CD4-positive, alpha-beta T cell (primary cell): ENCODE measurements at regions not wholly inside any gene's neighbourhood (a gene's known extent, or its start where the extent isn't known, plus 50 kb on each side); places are given as distances from the start of the nearest gene placed in this dataset.

ENCODE experiments used
- ATAC-seq: fragments of 200-7000 bp; cut with Tn5 transposase; one replicate; pipeline ENCODE4 v1.10.0; 2022; ENCODE audit warnings: mild to moderate bottlenecking; ENCODE audit not compliant: poor library complexity
- CTCF ChIA-PET: fragments of 350-600 bp; sonication (Branson Sonifier 250); formaldehyde crosslinking; loops from one replicate; lab custom pipeline; 2021; ENCODE audit warnings: antibody characterized with exemption, inconsistent platforms; lab: Charles Lee
- POLR2A ChIA-PET: fragments of 350-600 bp; sonication (Branson Sonifier 250); formaldehyde crosslinking; loops from one replicate; lab custom pipeline; 2021; ENCODE audit warnings: antibody characterized with exemption, inconsistent platforms; lab: Charles Lee
- DNase-seq, 14 experiments: peaks; one replicate each; pipeline ENCODE4 v3.0.0-alpha.2; 2013 to 2020; ENCODE audit warnings: mixed read lengths in 2 of 14
- H3K27ac ChIP-seq, 2 donors: one replicate each; pipeline versions ENCODE4 v1.5.1 to v1.7.0; 2013; ENCODE audit warnings: low read length in 2 of 2, low read depth in 1 of 2, mild to moderate bottlenecking in 1 of 2
- H3K27me3 ChIP-seq, 2 experiments: 1 replicate in 1 of 2; 2 replicates in 1 of 2; pipeline versions ENCODE4 v1.6.1 to v1.7.0; 2013; ENCODE audit warnings: low read length in 2 of 2, control low read depth in 1 of 2, mild to moderate bottlenecking in 1 of 2, moderate library complexity in 1 of 2; ENCODE audit not compliant: insufficient read depth in 2 of 2, control insufficient read depth in 1 of 2
- H3K36me3 ChIP-seq: one replicate; pipeline ENCODE4 v1.6.1; 2013; ENCODE audit warnings: low read length, control low read depth; ENCODE audit not compliant: insufficient read depth
- H3K4me1 ChIP-seq: one replicate; pipeline ENCODE4 v1.6.1; 2013; ENCODE audit warnings: low read length, control low read depth; ENCODE audit not compliant: insufficient read depth
- H3K4me3 ChIP-seq: one replicate; pipeline ENCODE4 v1.5.1; 2013; ENCODE audit warnings: mild to moderate bottlenecking, low read length, moderate library complexity
- H3K9me3 ChIP-seq, 2 experiments: 1 replicate in 1 of 2; 2 replicates in 1 of 2; pipeline versions ENCODE4 v1.6.1 to v1.7.0; 2013; ENCODE audit warnings: low read length in 2 of 2, mild to moderate bottlenecking in 2 of 2, control low read depth in 1 of 2, moderate library complexity in 1 of 2; ENCODE audit not compliant: control insufficient read depth in 1 of 2, insufficient read depth in 1 of 2
- H3K27ac Mint-ChIP-seq: one replicate; pipeline ENCODE4 v1.8.0; 2020; ENCODE audit warnings: mixed read lengths
- H3K27me3 Mint-ChIP-seq: one replicate; pipeline ENCODE4 v1.8.0; 2021; ENCODE audit warnings: mixed read lengths
- H3K36me3 Mint-ChIP-seq: one replicate; pipeline ENCODE4 v1.8.0; 2021; ENCODE audit warnings: low read depth, mixed read lengths
- H3K4me1 Mint-ChIP-seq: one replicate; pipeline ENCODE4 v1.8.0; 2021; ENCODE audit warnings: low read depth, mixed read lengths
- H3K4me3 Mint-ChIP-seq: one replicate; pipeline ENCODE4 v1.8.0; 2020; ENCODE audit warnings: mild to moderate bottlenecking, mixed read lengths
- H3K9me3 Mint-ChIP-seq: one replicate; pipeline ENCODE4 v1.8.0; 2020; ENCODE audit warnings: mixed read lengths
- intact Hi-C, 2 experiments: fragments of 100-400 bp; cut with DNase I in 1 of 2; cut with micrococcal nuclease in 1 of 2; formaldehyde crosslinking; loops; one replicate each; pipeline versions ENCODE4 v1.15.1 to v1.9.0; 2023 to 2025; cut with DNase I, micrococcal nuclease
- TF ChIP-seq, protein P1 (sequence below): fragments of 200-600 bp; IDR thresholded peaks from one replicate; pipeline ENCODE4 v1.8.0; 2022; ENCODE audit warnings: antibody characterized with exemption, mild to moderate bottlenecking

DNA sequence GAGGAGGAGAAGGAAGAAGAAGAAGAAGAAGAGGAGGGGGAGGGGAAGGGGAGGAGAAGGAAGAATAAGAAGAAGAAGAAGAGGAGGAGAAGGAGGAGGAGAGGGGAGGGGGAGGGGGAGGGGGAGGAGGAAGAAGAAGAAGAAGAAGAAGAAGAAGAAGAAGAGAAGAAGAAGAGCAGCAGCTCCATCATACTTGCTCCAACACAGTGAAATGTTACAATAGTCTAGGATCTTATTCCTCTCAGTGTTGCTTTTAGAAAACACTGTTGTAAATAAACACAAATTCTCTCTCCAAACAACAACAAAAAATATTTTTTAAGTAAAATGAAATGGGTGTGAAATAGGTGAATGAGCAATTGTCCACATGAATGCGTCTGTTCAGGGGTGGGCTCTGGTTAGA, 126.6 kb upstream of the KCNJ16 start:
- DNase-seq (no peak), ATAC-seq (no peak)
- TF ChIP-seq, protein P1, sequence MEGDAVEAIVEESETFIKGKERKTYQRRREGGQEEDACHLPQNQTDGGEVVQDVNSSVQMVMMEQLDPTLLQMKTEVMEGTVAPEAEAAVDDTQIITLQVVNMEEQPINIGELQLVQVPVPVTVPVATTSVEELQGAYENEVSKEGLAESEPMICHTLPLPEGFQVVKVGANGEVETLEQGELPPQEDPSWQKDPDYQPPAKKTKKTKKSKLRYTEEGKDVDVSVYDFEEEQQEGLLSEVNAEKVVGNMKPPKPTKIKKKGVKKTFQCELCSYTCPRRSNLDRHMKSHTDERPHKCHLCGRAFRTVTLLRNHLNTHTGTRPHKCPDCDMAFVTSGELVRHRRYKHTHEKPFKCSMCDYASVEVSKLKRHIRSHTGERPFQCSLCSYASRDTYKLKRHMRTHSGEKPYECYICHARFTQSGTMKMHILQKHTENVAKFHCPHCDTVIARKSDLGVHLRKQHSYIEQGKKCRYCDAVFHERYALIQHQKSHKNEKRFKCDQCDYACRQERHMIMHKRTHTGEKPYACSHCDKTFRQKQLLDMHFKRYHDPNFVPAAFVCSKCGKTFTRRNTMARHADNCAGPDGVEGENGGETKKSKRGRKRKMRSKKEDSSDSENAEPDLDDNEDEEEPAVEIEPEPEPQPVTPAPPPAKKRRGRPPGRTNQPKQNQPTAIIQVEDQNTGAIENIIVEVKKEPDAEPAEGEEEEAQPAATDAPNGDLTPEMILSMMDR = no peak
- no peak overlapping the region for H3K4me3 Mint-ChIP-seq
- H3K36me3 Mint-ChIP-seq = no peaks in the 10 kb centered on the region
- Histone ChIP-seq H3K4me1 (no peaks in the 10 kb centered on the region), H3K9me3 (no peaks in the 10 kb centered on the region), H3K27me3 (no peaks in the 10 kb centered on the region), H3K36me3 (no peaks in the 10 kb centered on the region), H3K27ac (no peak overlapping the region), H3K4me3 (no peak overlapping the region)
- intact Hi-C loops = no loop called here
- ChIA-PET CTCF (no interaction called here), POLR2A (no interaction called here)
- H3K27me3 Mint-ChIP-seq = no peaks in the 10 kb centered on the region
- no peaks in the 10 kb centered on the region for H3K4me1 Mint-ChIP-seq
- H3K9me3 Mint-ChIP-seq = no peaks in the 10 kb centered on the region
- H3K27ac Mint-ChIP-seq = no peak overlapping the region

DNA sequence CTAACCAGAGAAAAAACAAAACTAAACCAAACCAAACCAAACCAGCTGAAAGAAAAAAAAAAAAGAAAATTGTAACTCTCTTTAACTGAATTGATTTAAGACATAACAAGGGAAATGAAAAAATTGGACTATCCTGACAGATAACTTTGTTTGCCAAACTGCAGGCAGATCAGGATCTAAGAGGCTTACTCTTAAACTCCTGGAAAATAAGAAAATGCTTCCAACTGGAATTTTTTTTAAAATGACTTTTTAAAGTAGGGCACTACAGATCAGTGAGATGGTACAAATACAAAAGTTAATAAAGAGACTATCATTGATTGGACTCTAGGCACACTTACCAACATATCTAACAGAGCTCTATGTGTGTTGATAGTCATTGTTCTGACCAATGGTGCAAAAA, 125.5 kb upstream of the KCNJ16 start:
- no peaks in the 10 kb centered on the region for H3K27me3 Mint-ChIP-seq
- H3K9me3 Mint-ChIP-seq = no peaks in the 10 kb centered on the region
- H3K27ac Mint-ChIP-seq = no peak overlapping the region
- Histone ChIP-seq H3K9me3 (no peaks in the 10 kb centered on the region), H3K27ac (no peak overlapping the region), H3K4me3 (no peak overlapping the region), H3K36me3 (no peaks in the 10 kb centered on the region), H3K4me1 (no peaks in the 10 kb centered on the region), H3K27me3 (no peaks in the 10 kb centered on the region)
- H3K36me3 Mint-ChIP-seq = no peaks in the 10 kb centered on the region
- H3K4me3 Mint-ChIP-seq = no peak overlapping the region
- intact Hi-C loops = no loop called here
- DNase-seq = no peak
- no peak for ATAC-seq
- TF ChIP-seq, protein P1 = no peak
- ChIA-PET CTCF (no interaction called here), POLR2A (no interaction called here)
- no peaks in the 10 kb centered on the region for H3K4me1 Mint-ChIP-seq

DNA sequence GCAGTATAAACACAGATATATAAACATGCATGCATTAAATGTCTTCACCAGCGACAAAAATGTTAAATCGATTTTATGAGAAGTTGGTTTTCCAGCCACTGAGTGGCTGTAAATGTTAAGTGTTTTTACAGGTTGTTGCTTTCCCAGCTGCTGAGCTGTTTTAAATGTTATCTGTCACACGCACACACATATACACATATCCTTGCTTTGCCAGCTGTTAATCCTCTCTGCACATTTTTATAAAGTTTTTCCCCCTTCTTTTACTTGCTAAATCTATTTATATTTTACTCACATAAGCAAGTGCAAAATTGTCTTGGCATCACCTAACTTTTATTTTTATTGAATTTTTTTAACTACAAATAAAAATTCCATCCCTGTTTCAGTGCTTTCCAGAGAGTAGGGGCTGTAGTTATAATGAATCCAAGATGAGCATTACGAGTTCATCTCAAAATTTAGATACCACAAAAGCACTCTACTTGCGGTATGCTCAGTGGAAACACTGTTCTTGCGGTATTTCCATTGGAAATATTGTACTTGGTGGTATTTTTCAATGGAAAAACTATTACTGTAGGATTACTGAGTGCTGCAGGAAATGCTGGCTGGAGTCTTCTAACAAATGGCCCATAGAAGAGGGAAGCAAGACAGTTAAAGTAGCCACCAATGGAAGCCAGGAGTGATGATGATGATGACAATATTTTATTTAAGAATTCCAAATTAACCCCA, 124.9 kb upstream of the KCNJ16 start:
- intact Hi-C loops = no loop called here
- Mint-ChIP-seq H3K27me3 (no peaks in the 10 kb centered on the region), H3K4me3 (no peak overlapping the region), H3K36me3 (no peaks in the 10 kb centered on the region), H3K27ac (no peak overlapping the region), H3K9me3 (no peaks in the 10 kb centered on the region), H3K4me1 (no peaks in the 10 kb centered on the region)
- Histone ChIP-seq H3K36me3 (no peaks in the 10 kb centered on the region), H3K4me1 (no peaks in the 10 kb centered on the region), H3K9me3 (no peaks in the 10 kb centered on the region), H3K4me3 (no peak overlapping the region), H3K27ac (no peak overlapping the region), H3K27me3 (no peaks in the 10 kb centered on the region)
- ChIA-PET POLR2A (no interaction called here), CTCF (no interaction called here)
- ATAC-seq (no peak), DNase-seq (no peak)
- TF ChIP-seq, protein P1 = no peak
